CD4-positive, alpha-beta T cell treated with Interferon alpha-2 for 1 hour (primary cell): ENCODE measurements at regions not wholly inside any gene's neighbourhood (a gene's known extent, or its start where the extent isn't known, plus 50 kb on each side); places are given as distances from the start of the nearest gene placed in this dataset.

Experiments
- DNase-seq, 2 donors: peaks; one replicate each; pipeline ENCODE4 v3.0.0-alpha.2; 2020 to 2022

- no peak for DNase-seq
These were observed 398.1 kb downstream of the MATN1 start for GRCh38 chr1:30325085-30325935.

DNA sequence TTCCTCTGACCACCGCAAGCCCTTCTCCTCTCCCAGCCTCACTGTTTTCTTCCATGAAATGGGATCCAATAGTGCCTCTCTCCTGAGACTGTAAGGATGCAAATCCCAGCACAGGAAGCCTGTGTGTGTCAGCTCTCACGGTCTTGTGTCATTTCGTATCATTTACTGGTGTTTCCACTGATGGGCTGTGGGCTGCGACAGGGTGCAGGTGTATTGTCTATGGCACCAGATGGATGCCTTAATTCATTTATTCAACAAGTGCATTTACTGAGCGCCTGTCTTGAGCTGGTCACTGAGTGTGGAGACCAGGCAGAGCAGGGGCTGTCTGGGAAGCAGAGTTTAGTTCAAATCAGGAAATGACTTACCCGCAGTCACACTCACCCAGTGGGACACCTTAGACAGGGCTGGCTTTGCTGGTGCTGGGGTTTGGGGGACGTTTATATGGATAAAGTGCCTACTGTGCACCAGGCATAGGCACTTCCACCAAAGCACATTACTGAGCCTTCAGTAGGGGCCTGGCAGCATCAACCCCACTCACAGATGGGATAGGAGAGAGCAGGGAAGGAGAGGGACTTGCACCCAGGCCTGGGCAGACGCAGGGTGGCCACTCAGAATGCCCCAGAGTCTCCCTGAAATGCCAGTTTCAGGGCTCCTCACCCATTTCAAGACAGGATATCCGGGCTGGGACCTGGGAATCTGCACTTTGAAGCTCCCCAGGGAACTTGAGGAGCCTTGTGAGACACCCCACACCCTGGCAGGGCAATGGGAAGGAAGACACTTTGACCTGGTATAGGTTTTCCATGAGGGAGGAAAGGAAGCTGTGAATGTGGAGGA is 398.9 kb downstream of the MATN1 start:
- DNase-seq = no peak

GRCh38 chr1:30323841-30324240 is 399.5 kb downstream of the MATN1 start:
- DNase-seq = no peak

- no peak for DNase-seq
These were observed 400.0 kb downstream of the MATN1 start for GRCh38 chr1:30323352-30323751.

GRCh38 chr1:30322859-30323257 is 400.5 kb downstream of the MATN1 start:
- DNase-seq = no peak

DNA sequence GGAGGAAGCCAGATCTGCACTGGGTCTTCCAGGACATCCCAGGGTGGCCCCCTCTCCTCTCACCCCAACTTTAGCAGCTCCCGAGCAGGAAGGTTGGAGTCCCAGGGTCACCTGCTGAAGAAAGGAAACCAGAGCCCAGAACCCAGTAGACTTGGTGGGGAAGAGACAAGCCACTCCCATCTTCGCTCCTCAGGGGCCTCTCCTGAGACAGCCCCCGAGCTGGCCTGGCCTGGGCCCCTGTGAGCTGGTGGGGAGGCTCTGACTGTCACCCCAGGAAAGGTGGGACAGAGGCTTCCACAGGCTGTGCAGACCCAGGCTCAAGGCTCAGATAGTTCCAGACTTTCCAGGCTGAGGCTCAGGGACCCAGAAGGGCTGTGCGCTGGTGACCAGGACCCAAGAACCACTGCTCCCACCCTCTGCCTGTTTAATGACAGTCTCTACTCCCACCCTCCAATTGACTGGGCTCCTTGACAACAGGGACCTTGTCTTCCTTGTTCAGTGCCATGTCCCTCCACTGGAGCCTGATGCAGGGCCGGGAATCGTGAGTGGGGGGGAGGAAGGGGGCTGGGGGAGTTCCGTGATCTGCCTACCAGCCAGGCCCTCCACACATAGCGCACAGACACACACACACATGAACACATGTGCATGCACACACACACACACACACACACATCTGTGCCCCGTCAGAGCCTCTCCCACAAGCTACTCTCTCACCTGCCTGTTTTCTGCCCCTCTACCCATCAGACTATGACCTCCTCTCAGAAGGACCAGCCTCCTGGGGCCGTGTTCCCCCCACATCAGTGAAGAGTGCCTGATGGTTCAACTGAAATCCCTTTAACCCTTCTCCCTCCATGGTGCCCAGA is 401.2 kb downstream of the MATN1 start:
- no peak for DNase-seq

DNA sequence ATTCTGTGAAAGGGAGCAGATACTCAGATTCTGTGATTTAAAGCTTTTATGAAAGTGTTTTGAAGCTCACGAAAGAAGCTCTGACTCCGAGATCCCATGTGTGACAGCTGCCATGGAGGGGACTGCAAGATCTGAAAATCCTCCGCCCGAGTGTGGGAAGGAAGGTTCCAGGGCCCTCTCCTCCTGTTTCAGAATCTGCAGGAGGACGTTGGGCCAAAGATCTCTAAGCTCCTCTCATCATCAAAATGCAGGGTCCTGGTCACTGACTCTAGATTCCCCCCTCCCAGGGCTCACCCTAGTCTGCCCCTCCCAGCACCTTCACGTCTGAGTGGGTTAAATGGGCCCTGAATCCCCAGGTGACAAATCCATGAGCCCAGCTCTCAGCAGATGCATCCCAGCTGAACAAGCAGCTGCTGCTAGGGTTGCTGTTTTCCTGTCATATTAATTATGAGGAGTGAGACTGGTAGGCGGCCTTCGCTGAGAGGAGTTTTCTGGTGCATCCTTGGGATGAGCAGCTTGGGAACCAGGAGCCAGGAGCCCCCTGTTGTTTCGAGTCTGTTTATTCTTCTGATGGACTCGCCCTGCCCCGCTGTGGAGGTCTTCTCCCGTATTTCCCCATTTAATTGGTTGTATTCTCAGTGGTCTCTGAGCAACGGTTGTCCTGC is 402.0 kb downstream of the MATN1 start:
- no peak for DNase-seq

DNA sequence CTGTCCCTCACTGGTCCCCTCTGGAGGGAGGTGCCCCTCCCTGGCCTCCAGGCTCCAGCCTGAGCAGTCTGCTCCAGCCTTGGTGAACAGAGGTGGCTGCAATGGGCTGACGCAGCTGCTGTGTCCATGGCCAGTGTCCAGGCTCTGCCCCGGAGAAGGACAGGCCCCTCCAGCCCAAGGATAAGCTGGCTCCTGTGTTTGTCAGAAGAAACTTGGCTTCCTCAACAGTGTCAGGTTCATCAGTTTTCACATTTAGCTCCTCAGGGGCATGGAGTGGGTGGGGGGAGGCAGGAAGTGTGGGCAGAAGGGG is 402.8 kb downstream of the MATN1 start:
- no peak for DNase-seq

GRCh38 chr1:30319765-30320580 is 403.4 kb downstream of the MATN1 start:
- DNase-seq = no peak

DNA sequence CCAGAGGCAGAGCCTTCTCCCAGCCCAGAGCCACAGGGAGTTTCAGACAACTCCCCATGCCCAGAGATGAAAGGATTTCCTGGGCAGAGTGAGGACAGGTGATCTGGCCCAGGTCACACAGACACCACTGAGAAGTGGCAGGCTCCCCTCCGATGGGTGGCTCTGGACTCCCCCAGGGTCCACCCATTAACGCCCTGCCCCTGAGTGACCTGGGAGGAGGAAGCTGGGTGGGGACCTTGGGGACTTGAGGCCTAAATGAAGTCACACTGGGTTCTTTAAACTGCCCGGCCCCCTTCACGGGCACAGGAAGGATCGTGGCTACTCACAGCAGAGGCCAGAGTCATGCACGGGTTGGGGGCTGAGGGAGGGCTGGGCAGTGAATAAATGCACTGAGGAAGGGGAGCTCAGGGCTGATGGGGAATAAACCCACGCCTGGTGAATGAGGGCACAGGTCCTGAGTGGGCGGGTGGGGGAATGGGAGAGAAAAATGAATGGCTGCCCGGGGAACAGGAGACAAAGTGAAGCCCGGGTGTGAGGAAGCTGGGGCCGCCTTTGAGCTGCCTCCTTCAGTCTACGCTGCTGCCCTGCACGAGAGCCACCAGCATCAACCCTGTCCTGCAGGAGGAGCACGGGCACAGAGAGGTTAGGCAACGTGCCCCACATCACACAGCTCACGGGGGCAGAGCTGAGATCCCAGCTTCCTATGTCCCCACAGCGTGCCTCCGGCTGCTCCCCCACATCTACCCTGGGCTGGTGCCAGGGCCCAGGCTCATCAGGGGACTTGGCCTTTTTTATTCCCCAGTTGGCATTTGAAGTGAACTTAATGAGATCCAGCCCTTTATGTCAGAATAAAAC is 404.3 kb downstream of the MATN1 start:
- no peak for DNase-seq

GRCh38 chr1:30318413-30318812 is 405.0 kb downstream of the MATN1 start:
- no peak for DNase-seq

- DNase-seq = no peak
These were observed 405.5 kb downstream of the MATN1 start for GRCh38 chr1:30317921-30318320.

DNA sequence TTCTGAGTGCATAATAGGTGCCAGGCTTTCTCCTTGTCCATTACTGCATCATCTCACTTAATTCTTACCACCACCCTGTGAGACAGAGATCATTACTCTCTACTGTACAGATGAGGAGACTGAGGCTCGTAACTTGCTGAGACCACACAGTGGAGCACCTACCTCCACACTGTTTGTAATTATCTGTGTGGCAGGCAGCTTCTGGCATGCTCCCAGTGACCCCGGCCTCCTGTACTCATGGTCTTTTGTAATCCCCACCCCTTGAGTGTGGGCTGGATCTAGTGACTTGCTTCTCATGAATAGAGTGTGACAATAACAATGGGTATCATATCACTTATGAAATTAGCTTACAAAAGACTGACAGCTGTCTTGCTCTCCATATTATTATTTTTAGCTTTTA is 407.3 kb downstream of the MATN1 start:
- DNase-seq = no peak

- DNase-seq = peak in 1 of 2 donors; percentile 2
These were observed 408.0 kb downstream of the MATN1 start for GRCh38 chr1:30315185-30315960.

DNA sequence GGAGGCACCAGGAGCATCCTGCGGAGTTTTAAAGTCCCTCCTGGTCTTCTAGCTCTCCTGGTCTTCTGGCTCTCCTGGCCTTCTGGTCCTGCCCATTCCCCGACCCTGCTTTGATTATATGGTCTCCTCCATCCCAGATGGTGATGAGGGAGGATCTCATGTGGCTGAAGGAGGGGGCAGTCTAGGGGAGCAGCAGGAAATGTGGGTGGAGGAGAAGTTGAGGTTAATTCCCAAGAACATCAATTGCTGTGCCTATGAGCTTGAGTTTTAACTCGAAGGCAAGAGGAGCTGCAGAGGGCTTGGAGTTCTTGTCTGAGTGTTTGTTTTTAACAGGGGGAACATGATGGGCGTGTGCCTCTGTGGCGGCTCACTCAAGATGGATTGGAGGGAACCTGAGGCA is 408.8 kb downstream of the MATN1 start:
- no peak for DNase-seq

- DNase-seq = no peak
These were observed 409.8 kb downstream of the MATN1 start for GRCh38 chr1:30313584-30313983.

GRCh38 chr1:30313176-30313575 is 410.2 kb downstream of the MATN1 start:
- no peak for DNase-seq

DNA sequence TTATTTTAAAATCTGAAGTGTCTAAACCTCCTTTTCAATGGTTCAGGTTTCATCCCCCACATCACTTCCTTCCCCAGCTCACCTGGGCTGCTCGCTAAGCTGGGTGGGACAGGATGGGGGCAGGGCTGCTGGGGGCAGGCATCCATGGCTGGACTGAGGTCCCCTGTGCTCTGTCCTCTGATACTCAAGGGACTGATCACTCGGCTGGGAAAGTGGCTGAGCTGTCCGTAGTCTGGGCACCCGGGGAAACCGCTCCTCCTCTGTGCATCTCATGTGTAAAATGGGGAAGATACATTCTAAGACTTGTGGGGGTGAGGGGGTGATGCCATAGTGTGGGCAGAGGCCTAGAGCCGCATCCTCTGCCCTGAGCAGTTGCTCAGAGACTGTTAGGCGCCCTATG is 411.2 kb downstream of the MATN1 start:
- DNase-seq = no peak

- DNase-seq = no peak
These were observed 411.6 kb downstream of the MATN1 start for GRCh38 chr1:30311749-30312148.
